WTC11 (cell line): ENCODE measurements at regions not wholly inside any gene's neighbourhood (a gene's known extent, or its start where the extent isn't known, plus 50 kb on each side); places are given as distances from the start of the nearest gene placed in this dataset.

Experiments used
- ATAC-seq: fragments of 200-7000 bp; cut with Tn5 transposase; 2 replicates; pipeline ENCODE4 v1.10.0; 2021; ENCODE audit warnings: mild to moderate bottlenecking, moderate library complexity
- CTCF ChIA-PET: fragments of 300-600 bp; sonication (Branson Sonifier 250); formaldehyde crosslinking; loops from one replicate; lab custom pipeline; 2021; ENCODE audit warnings: antibody characterized with exemption; lab: Charles Lee
- POLR2A ChIA-PET: fragments of 350-600 bp; sonication (Branson Sonifier 250); formaldehyde crosslinking; loops from one replicate; lab custom pipeline; 2021; ENCODE audit warnings: antibody characterized with exemption; lab: Charles Lee
- DNase-seq: peaks from one replicate; pipeline ENCODE4 v3.0.0; 2021; ENCODE audit warnings: low spot score
- H3K27ac Mint-ChIP-seq: 2 replicates; pipeline ENCODE4 v1.8.0; 2021; ENCODE audit warnings: mixed read lengths
- H3K27me3 Mint-ChIP-seq: 2 replicates; pipeline ENCODE4 v1.8.0; 2021; ENCODE audit warnings: low read depth, mild to moderate bottlenecking, moderate library complexity, mixed read lengths
- H3K36me3 Mint-ChIP-seq: 2 replicates; pipeline ENCODE4 v1.8.0; 2021; ENCODE audit warnings: mixed read lengths
- H3K4me1 Mint-ChIP-seq: 2 replicates; pipeline ENCODE4 v1.8.0; 2022; ENCODE audit warnings: mixed read lengths
- H3K4me3 Mint-ChIP-seq: 2 replicates; pipeline ENCODE4 v1.8.0; 2021; ENCODE audit warnings: mild to moderate bottlenecking, moderate library complexity, mixed read lengths
- H3K9me3 Mint-ChIP-seq: 2 replicates; pipeline ENCODE4 v1.8.0; 2021; ENCODE audit warnings: mixed read lengths
- ELF4 ChIP-seq: sonication (generic); formaldehyde crosslinking; IDR thresholded peaks from 2 replicates; pipeline ENCODE4 v1.8.1; 2022; ENCODE audit warnings: low read depth, mild to moderate bottlenecking, moderate library complexity, missing genetic modification reagents
- FOXK1 ChIP-seq: sonication (generic); formaldehyde crosslinking; IDR thresholded peaks from 2 replicates; pipeline ENCODE4 v1.8.0; 2022; ENCODE audit warnings: mild to moderate bottlenecking, moderate library complexity, missing genetic modification reagents
- GABPB1 ChIP-seq: sonication (generic); formaldehyde crosslinking; IDR thresholded peaks from 2 replicates; pipeline ENCODE4 v1.8.1; 2023; ENCODE audit warnings: mild to moderate bottlenecking, missing genetic modification reagents
- KAT7 ChIP-seq: sonication (generic); formaldehyde crosslinking; IDR thresholded peaks from 2 replicates; pipeline ENCODE4 v1.8.1; 2023; ENCODE audit warnings: missing genetic modification reagents, mild to moderate bottlenecking, borderline replicate concordance
- MXD4 ChIP-seq: fragments of 250-450 bp; sonication (Bioruptor Pico); IDR thresholded peaks from 2 replicates; pipeline ENCODE4 v1.8.0; 2021; ENCODE audit warnings: mild to moderate bottlenecking, moderate library complexity, borderline replicate concordance
- NR1H2 ChIP-seq: sonication (generic); formaldehyde crosslinking; IDR thresholded peaks from 2 replicates; pipeline ENCODE4 v1.9.0; 2021; ENCODE audit warnings: mild to moderate bottlenecking, moderate library complexity, missing genetic modification reagents
- NR3C1 ChIP-seq: sonication (generic); formaldehyde crosslinking; conservative IDR thresholded peaks from 2 replicates; pipeline ENCODE4 v1.8.1; 2023; ENCODE audit warnings: low read depth, mild to moderate bottlenecking, missing genetic modification reagents
- PRDM15 ChIP-seq: sonication (generic); formaldehyde crosslinking; IDR thresholded peaks from 2 replicates; pipeline ENCODE4 v1.8.0; 2022; ENCODE audit warnings: missing genetic modification reagents
- RORB ChIP-seq: fragments of 250-450 bp; sonication (Bioruptor Pico); IDR thresholded peaks from 2 replicates; pipeline ENCODE4 v1.9.0; 2021; ENCODE audit warnings: mild to moderate bottlenecking
- TCF7 ChIP-seq: sonication (generic); formaldehyde crosslinking; IDR thresholded peaks from 2 replicates; pipeline ENCODE4 v1.8.0; 2022; ENCODE audit warnings: mild to moderate bottlenecking, low read depth, missing genetic modification reagents, moderate library complexity
- TEAD4 ChIP-seq: sonication (generic); formaldehyde crosslinking; IDR thresholded peaks from 2 replicates; pipeline ENCODE4 v1.8.0; 2022; ENCODE audit warnings: mild to moderate bottlenecking, missing genetic modification reagents
- TP53 ChIP-seq: sonication (generic); formaldehyde crosslinking; IDR thresholded peaks from 2 replicates; pipeline ENCODE4 v1.8.1; 2023; ENCODE audit warnings: mild to moderate bottlenecking, missing genetic modification reagents
- ZBTB21 ChIP-seq: sonication (generic); formaldehyde crosslinking; IDR thresholded peaks from 2 replicates; pipeline ENCODE4 v1.8.1; 2023; ENCODE audit warnings: mild to moderate bottlenecking, missing genetic modification reagents, borderline replicate concordance
- ZNF281 ChIP-seq: sonication (generic); formaldehyde crosslinking; IDR thresholded peaks from 2 replicates; pipeline ENCODE4 v1.8.0; 2023; ENCODE audit warnings: mild to moderate bottlenecking, missing genetic modification reagents
- ZNF317 ChIP-seq: sonication (generic); formaldehyde crosslinking; IDR thresholded peaks from 2 replicates; pipeline ENCODE4 v1.8.1; 2023; ENCODE audit warnings: low read depth, mild to moderate bottlenecking, moderate library complexity, missing genetic modification reagents, borderline replicate concordance
- TF ChIP-seq, protein P1 (sequence below): sonication (generic); formaldehyde crosslinking; IDR thresholded peaks from 2 replicates; pipeline ENCODE4 v1.8.0; 2022; ENCODE audit warnings: mild to moderate bottlenecking, missing genetic modification reagents
- TF ChIP-seq, protein P2 (sequence below): fragments of 250-450 bp; sonication (Bioruptor Pico); conservative IDR thresholded peaks from 2 replicates; pipeline ENCODE4 v1.9.0; 2021; ENCODE audit warnings: mild to moderate bottlenecking
- TF ChIP-seq, protein P3 (sequence below): sonication (generic); formaldehyde crosslinking; conservative IDR thresholded peaks from 2 replicates; pipeline ENCODE4 v1.8.1; 2023; ENCODE audit warnings: mild to moderate bottlenecking, low read depth, missing genetic modification reagents, moderate library complexity

DNA sequence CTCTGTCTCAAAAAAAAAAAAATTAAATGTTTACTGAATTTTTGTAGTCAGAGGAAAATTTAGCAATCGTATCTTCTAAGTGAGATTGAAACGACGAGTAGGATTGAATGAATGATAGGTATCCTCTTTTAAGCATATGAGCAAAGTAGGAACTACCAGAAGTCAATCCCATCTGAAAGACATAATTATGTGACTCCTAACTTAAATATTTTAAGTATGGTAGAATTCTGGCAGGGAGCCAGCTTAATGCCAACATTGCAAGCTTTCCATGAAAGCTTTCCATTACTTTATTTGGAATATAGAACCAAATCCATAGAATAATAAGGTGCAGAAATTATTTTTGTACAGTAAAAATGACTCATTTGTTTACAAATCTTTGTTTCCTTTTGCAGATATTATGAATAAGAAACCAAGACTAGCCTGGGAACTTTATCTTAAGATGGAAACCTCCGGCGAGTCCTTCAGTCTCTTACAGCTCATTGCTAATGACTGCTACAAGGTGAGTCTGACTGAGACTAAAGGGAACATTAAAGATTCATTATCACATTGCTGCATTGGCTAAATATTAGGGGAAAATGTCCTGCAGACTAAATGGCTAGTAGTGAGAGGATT lies 50.2 kb upstream of the UBN2 start:
- TF ChIP-seq FOXK1 = no peak
- TF ChIP-seq NR1H2 (CRISPR knock-in tag) = no peak
- no peak for TF ChIP-seq TCF7 (CRISPR knock-in tag)
- TF ChIP-seq GABPB1 (CRISPR knock-in tag) = no peak
- TF ChIP-seq TP53 (CRISPR knock-in tag) = no peak
- TF ChIP-seq ELF4 (CRISPR knock-in tag) = no peak
- TF ChIP-seq, protein P1, sequence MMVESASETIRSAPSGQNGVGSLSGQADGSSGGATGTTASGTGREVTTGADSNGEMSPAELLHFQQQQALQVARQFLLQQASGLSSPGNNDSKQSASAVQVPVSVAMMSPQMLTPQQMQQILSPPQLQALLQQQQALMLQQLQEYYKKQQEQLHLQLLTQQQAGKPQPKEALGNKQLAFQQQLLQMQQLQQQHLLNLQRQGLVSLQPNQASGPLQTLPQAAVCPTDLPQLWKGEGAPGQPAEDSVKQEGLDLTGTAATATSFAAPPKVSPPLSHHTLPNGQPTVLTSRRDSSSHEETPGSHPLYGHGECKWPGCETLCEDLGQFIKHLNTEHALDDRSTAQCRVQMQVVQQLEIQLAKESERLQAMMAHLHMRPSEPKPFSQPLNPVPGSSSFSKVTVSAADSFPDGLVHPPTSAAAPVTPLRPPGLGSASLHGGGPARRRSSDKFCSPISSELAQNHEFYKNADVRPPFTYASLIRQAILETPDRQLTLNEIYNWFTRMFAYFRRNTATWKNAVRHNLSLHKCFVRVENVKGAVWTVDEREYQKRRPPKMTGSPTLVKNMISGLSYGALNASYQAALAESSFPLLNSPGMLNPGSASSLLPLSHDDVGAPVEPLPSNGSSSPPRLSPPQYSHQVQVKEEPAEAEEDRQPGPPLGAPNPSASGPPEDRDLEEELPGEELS = no peak
- no peak for TF ChIP-seq KAT7
- TF ChIP-seq, protein P2, sequence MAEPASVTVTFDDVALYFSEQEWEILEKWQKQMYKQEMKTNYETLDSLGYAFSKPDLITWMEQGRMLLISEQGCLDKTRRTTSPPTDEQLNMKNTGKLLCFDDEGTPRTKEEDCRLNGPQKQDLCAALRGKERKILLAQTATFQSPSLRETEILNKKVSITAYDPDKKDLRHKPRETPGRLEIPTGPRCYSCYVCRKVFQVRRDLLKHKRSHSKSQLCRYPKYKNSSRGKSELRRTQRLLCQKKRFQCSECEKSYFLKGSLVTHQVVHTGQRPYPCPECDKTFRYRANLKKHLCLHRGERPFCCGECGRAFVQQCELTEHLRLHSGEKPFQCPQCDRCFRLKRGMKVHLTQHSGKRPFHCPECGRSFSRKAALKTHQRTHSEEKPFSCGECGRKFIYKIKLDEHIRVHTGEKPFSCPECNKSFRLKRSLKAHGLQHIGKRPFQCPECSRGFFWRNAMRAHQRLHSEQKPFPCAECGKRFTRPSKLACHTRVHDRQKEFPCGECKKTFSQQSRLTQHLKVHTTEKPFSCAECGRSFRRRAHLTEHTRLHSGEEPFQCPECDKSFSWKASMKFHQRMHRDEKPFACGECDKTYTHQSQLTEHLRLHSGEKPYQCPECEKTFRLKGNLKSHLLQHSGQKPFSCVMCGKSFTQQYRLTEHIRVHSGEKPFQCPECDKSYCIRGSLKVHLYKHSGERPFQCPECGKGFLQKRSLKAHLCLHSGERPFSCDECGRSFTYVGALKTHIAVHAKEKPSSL (CRISPR knock-in tag) = no peak
- TF ChIP-seq, protein P3, sequence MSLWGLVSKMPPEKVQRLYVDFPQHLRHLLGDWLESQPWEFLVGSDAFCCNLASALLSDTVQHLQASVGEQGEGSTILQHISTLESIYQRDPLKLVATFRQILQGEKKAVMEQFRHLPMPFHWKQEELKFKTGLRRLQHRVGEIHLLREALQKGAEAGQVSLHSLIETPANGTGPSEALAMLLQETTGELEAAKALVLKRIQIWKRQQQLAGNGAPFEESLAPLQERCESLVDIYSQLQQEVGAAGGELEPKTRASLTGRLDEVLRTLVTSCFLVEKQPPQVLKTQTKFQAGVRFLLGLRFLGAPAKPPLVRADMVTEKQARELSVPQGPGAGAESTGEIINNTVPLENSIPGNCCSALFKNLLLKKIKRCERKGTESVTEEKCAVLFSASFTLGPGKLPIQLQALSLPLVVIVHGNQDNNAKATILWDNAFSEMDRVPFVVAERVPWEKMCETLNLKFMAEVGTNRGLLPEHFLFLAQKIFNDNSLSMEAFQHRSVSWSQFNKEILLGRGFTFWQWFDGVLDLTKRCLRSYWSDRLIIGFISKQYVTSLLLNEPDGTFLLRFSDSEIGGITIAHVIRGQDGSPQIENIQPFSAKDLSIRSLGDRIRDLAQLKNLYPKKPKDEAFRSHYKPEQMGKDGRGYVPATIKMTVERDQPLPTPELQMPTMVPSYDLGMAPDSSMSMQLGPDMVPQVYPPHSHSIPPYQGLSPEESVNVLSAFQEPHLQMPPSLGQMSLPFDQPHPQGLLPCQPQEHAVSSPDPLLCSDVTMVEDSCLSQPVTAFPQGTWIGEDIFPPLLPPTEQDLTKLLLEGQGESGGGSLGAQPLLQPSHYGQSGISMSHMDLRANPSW (CRISPR knock-in tag) = no peak
- TF ChIP-seq ZBTB21 = no peak
- no peak for TF ChIP-seq MXD4
- no peak for TF ChIP-seq RORB
- TF ChIP-seq NR3C1 = no peak
- no peak for TF ChIP-seq TEAD4 (CRISPR knock-in tag)
- no peak for TF ChIP-seq ZNF317
- no peak for TF ChIP-seq PRDM15 (CRISPR knock-in tag)
- TF ChIP-seq ZNF281 (CRISPR knock-in tag) = no peak
- no peak for DNase-seq
- Mint-ChIP-seq H3K4me3 (no peak overlapping the region), H3K4me1 (peaks cover 51% of the 10 kb centered on the region), H3K9me3 (0 out of 2 replicates have a peak, but pooled peaks cover 4% of the 10 kb centered on the region), H3K27me3 (no peaks in the 10 kb centered on the region), H3K27ac (peak overlapping the region; percentile 96), H3K36me3 (peaks cover 15% of the 10 kb centered on the region)
- ChIA-PET CTCF (interaction anchor here (0.5 to 1.4 kb wide), 2 partner anchors 159 to 253 kb away, joined by 4 read pairs; no protein-coding TSS in a partner anchor), POLR2A (no interaction called here)
- no peak for ATAC-seq
